ENCODE measurements at regions not wholly inside any gene's neighbourhood (a gene's known extent, or its start where the extent isn't known, plus 50 kb on each side); places are given as distances from the start of the nearest gene placed in this dataset.

DNA sequence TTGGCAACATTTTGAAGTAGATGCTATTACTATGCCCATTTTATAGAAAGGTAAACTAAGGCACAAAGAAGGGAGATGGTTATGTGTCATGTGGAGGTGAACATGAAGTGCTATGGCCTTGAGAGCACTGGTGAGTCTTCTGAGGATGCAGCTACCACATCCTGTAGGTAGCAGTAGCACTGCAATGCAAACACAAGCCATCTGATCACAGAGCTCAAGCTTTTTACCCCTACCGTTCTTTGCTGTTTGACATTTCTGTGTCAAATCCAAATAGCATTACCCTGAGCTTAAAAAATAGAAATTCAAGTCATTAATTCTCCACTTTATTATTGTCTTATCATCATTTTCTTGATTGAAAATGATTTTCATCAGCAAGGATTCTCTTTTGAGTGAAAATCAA lies 382.9 kb downstream of the KCTD12 start:
- Histone ChIP-seq H2BK5ac (ENCODE audit: low read depth, low read length) (no peak overlapping the region), H3K9ac (replicated peaks in 1 of 4; ENCODE audit: extremely low read depth in 1 of 4, low read depth in 3 of 4, low read length in 3 of 4) (no peak overlapping the region), H3K23me2 (ENCODE audit: low read depth, low read length) (no peaks in the 10 kb centered on the region), H4K8ac (ENCODE audit: extremely low read depth, insufficient read depth, low read length) (no peak overlapping the region), H3K27me3 (replicated peaks in 1 of 4; ENCODE audit: control insufficient read depth in 3 of 4, extremely low read depth in 1 of 4, insufficient read depth in 3 of 4, low read length in 3 of 4) (no peaks in the 10 kb centered on the region), H3K14ac (ENCODE audit: insufficient read length) (no peak overlapping the region), H2BK15ac (ENCODE audit: low read length) (no peak overlapping the region), H3K56ac (replicated peaks; ENCODE audit: insufficient read length, low read depth, low read length) (no peak overlapping the region), H4K5ac (ENCODE audit: insufficient read length, low read depth, low read length) (no peak overlapping the region), H3K9me3 (ENCODE audit: insufficient read depth in 2 of 2, low read depth in 1 of 2, low read length in 1 of 2) (no peaks in the 10 kb centered on the region), H4K91ac (replicated peaks; ENCODE audit: insufficient read length, low read length) (no peak overlapping the region), H4K20me1 (replicated peaks in 1 of 2; ENCODE audit: control insufficient read depth in 1 of 2, insufficient read depth in 2 of 2, low read length in 2 of 2) (no peaks in the 10 kb centered on the region), H2BK20ac (ENCODE audit: low read length) (no peak overlapping the region), H2AFZ (ENCODE audit: low read length) (no peak overlapping the region), H3K4me3 (ENCODE audit: extremely low read depth in 1 of 4, insufficient read depth in 2 of 4, low read depth in 3 of 4, low read length in 4 of 4) (no peak overlapping the region), H3K4me1 (replicated peaks in 1 of 4; ENCODE audit: control insufficient read depth in 3 of 4, insufficient read depth in 4 of 4, low read length in 3 of 4) (no peaks in the 10 kb centered on the region), H3K4ac (replicated peaks; ENCODE audit: insufficient read length, low read depth, low read length) (no peak overlapping the region), H3K27ac (ENCODE audit: low read depth, low read length) (no peak overlapping the region), H2BK12ac (ENCODE audit: low read depth, low read length) (no peak overlapping the region), H3K4me2 (ENCODE audit: insufficient read depth in 1 of 2, low read depth in 2 of 2, low read length in 2 of 2) (no peak overlapping the region), H3K18ac (ENCODE audit: extremely low read depth, low read length) (no peak overlapping the region), H3K36me3 (ENCODE audit: control insufficient read depth in 2 of 4, insufficient read depth in 4 of 4, low read length in 3 of 4) (no peaks in the 10 kb centered on the region), H2AK5ac (ENCODE audit: low read depth, low read length) (no peak overlapping the region), H3K79me2 (ENCODE audit: control insufficient read depth in 1 of 2, insufficient read depth in 2 of 2, low read length in 2 of 2) (no peaks in the 10 kb centered on the region), H3K79me1 (ENCODE audit: low read depth, low read length) (no peaks in the 10 kb centered on the region), H2BK120ac (replicated peaks; ENCODE audit: low read depth, low read length) (no peak overlapping the region), H3K23ac (ENCODE audit: insufficient read length) (no peak overlapping the region)
- ChIA-PET POLR2A (ENCODE audit: partially characterized antibody) (no interaction called here), CTCF (ENCODE audit: partially characterized antibody) (no interaction called here)
- DNase-seq (ENCODE audit: low read depth in 1 of 2, low spot score in 2 of 2) (no peak), FAIRE-seq (no peak)
- 92% methylated on average over 1 of the region's 1 CpG; no CpG with 5 or more reads in 1 of the 2 experiments for WGBS, 2 experiments (ENCODE audit: extremely low coverage in 1 of 2, insufficient coverage in 1 of 2, insufficient read length in 1 of 2, insufficient replicate concordance in 2 of 2, low coverage in 1 of 2, low lambda C conversion rate in 2 of 2, missing lambda C conversion rate in 1 of 2)
- TF ChIP-seq TAF1 (IDR thresholded peaks at IDR 0.05; ENCODE audit: low read depth, low read length) (no peak), KDM5A (IDR thresholded peaks at IDR 0.05; ENCODE audit: low read length) (no peak), JUND (IDR thresholded peaks at IDR 0.05; ENCODE audit: low read length) (no peak), SUZ12 (IDR thresholded peaks at IDR 0.05; ENCODE audit: low read length) (no peak)

Measured in H1 (cell line).